ENCODE measurements at regions not wholly inside any gene's neighbourhood (a gene's known extent, or its start where the extent isn't known, plus 50 kb on each side); places are given as distances from the start of the nearest gene placed in this dataset.

GRCh38 chr13:109900320-109900719 lies 113.9 kb upstream of the IRS2 start:
- TF ChIP-seq POLR2A (IDR thresholded peaks at IDR 0.05; ENCODE audit: low read depth, low read length) (no peak), POLR2AphosphoS5 (IDR thresholded peaks at IDR 0.05; ENCODE audit: low read depth, low read length) (no peak)

Data from GM12892 (cell line).